Gastroesophageal sphincter (tissue), 3 donors: ENCODE measurements at regions not wholly inside any gene's neighbourhood (a gene's known extent, or its start where the extent isn't known, plus 50 kb on each side); places are given as distances from the start of the nearest gene placed in this dataset.

ENCODE experiments used
- CTCF ChIP-seq, 4 experiments: fragments of 200-600 bp in 2 of 4; fragments of 450-650 bp in 2 of 4; sonication (generic) in 1 of 4; IDR thresholded peaks; one replicate each; pipeline ENCODE4 v1.5.1; 2017 to 2019; ENCODE audit warnings: antibody characterized with exemption in 4 of 4, mild to moderate bottlenecking in 2 of 4, moderate library complexity in 2 of 4
- EP300 ChIP-seq: sonication (generic); formaldehyde crosslinking; IDR thresholded peaks from one replicate; pipeline ENCODE4 v1.6.1; 2017; ENCODE audit warnings: antibody characterized with exemption, mild to moderate bottlenecking
- POLR2AphosphoS5 ChIP-seq: sonication (generic); formaldehyde crosslinking; IDR thresholded peaks from one replicate; pipeline ENCODE4 v1.6.1; 2017; ENCODE audit warnings: antibody characterized with exemption

- TF ChIP-seq CTCF (IDR thresholded peaks at IDR 0.05) (no peak), EP300 (no peak), POLR2AphosphoS5 (no peak)
These were observed 385.4 kb upstream of the TMEM132C start for GRCh38 chr12:127881371-127882140.
